Suprapubic skin (tissue), 4 donors: ENCODE measurements at regions not wholly inside any gene's neighbourhood (a gene's known extent, or its start where the extent isn't known, plus 50 kb on each side); places are given as distances from the start of the nearest gene placed in this dataset.
"Not testable (repeated sequence)": the region's sequence is repeated elsewhere in the genome, so short reads cannot be mapped to it uniquely, and the experiment has no call there.

Source experiments
- EP300 ChIP-seq: sonication (generic); formaldehyde crosslinking; IDR thresholded peaks from one replicate; pipeline ENCODE4 v1.6.1; 2017; ENCODE audit warnings: antibody characterized with exemption
- POLR2AphosphoS5 ChIP-seq, 3 donors: sonication (generic); formaldehyde crosslinking; IDR thresholded peaks; one replicate each; pipeline ENCODE4 v1.6.1; 2017; ENCODE audit warnings: antibody characterized with exemption in 3 of 3
- TF ChIP-seq, protein P1 (sequence below), 2 donors: fragments of 200-600 bp in 1 of 2; fragments of 450-650 bp in 1 of 2; sonication (generic) in 1 of 2; IDR thresholded peaks; one replicate each; pipeline ENCODE4 v1.5.1; 2016 to 2019; ENCODE audit warnings: antibody characterized with exemption in 2 of 2, mild to moderate bottlenecking in 1 of 2, moderate library complexity in 1 of 2

DNA sequence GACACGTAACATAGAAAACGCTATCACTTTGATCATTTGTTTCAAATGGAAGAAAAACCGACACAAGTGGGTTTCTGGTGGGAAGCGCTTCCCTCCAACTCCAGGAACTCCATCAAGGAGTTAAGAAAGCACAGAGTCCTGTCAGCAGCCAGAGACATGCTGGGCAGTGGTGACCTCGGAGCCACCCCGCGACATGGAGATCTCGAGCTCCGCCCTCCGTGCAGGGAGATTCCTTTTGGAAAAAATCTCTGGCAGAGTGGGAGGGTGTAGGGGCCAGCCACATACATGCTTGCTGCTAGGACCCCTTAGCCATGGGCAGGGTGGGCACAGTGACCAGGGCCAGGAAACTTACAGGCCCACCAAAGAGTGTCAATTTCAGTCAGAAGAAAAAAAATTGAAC lies 138.9 kb downstream of the GPCPD1 start:
- TF ChIP-seq, protein P1, sequence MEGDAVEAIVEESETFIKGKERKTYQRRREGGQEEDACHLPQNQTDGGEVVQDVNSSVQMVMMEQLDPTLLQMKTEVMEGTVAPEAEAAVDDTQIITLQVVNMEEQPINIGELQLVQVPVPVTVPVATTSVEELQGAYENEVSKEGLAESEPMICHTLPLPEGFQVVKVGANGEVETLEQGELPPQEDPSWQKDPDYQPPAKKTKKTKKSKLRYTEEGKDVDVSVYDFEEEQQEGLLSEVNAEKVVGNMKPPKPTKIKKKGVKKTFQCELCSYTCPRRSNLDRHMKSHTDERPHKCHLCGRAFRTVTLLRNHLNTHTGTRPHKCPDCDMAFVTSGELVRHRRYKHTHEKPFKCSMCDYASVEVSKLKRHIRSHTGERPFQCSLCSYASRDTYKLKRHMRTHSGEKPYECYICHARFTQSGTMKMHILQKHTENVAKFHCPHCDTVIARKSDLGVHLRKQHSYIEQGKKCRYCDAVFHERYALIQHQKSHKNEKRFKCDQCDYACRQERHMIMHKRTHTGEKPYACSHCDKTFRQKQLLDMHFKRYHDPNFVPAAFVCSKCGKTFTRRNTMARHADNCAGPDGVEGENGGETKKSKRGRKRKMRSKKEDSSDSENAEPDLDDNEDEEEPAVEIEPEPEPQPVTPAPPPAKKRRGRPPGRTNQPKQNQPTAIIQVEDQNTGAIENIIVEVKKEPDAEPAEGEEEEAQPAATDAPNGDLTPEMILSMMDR (IDR thresholded peaks at IDR 0.05) = not testable (repeated sequence)
- not testable (repeated sequence) for TF ChIP-seq POLR2AphosphoS5 (IDR thresholded peaks at IDR 0.05); EP300
